ENCODE measurements at regions not wholly inside any gene's neighbourhood (a gene's known extent, or its start where the extent isn't known, plus 50 kb on each side); places are given as distances from the start of the nearest gene placed in this dataset.

DNA sequence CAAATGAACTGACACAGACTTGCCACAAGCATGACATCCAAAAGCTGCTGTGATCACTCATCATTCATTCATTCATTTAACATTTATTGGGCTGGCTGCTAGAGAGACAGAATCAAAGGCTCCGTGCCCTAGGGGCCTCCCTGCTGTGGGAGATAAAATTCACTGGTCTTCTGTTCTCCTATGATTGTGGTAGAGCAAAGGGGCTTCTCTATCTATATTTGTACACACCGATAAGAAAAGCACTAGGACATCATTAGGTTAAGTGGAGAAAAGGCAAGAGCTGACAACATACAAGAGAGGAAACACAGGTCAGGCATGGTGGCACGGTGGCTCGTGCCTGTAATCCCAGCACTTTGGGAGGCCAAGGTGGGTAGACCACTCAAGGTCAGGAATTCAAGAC is 847.0 kb downstream of the TYW1 start:
- H3K27ac ChIP-seq, result no peak overlapping the region
- no peak overlapping the region for H3K4me3 ChIP-seq
- DNase-seq, result no peak
- H3K27me3 ChIP-seq, result no peaks in the 10 kb centered on the region
- TF ChIP-seq, protein P1, sequence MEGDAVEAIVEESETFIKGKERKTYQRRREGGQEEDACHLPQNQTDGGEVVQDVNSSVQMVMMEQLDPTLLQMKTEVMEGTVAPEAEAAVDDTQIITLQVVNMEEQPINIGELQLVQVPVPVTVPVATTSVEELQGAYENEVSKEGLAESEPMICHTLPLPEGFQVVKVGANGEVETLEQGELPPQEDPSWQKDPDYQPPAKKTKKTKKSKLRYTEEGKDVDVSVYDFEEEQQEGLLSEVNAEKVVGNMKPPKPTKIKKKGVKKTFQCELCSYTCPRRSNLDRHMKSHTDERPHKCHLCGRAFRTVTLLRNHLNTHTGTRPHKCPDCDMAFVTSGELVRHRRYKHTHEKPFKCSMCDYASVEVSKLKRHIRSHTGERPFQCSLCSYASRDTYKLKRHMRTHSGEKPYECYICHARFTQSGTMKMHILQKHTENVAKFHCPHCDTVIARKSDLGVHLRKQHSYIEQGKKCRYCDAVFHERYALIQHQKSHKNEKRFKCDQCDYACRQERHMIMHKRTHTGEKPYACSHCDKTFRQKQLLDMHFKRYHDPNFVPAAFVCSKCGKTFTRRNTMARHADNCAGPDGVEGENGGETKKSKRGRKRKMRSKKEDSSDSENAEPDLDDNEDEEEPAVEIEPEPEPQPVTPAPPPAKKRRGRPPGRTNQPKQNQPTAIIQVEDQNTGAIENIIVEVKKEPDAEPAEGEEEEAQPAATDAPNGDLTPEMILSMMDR (IDR thresholded peaks at IDR 0.05), result no peak
- no peak for TF ChIP-seq POLR2A (IDR thresholded peaks at IDR 0.05)
- H3K9me3 ChIP-seq, result no peaks in the 10 kb centered on the region
- no peaks in the 10 kb centered on the region for H3K36me3 ChIP-seq
- WGBS, 2 donors, result 61 to 64% methylated on average over 3 to 4 of the region's 4 CpGs
- intact Hi-C loops (cut with DNase I), result no loop called here
- H3K4me1 ChIP-seq, result no peaks in the 10 kb centered on the region

DNA sequence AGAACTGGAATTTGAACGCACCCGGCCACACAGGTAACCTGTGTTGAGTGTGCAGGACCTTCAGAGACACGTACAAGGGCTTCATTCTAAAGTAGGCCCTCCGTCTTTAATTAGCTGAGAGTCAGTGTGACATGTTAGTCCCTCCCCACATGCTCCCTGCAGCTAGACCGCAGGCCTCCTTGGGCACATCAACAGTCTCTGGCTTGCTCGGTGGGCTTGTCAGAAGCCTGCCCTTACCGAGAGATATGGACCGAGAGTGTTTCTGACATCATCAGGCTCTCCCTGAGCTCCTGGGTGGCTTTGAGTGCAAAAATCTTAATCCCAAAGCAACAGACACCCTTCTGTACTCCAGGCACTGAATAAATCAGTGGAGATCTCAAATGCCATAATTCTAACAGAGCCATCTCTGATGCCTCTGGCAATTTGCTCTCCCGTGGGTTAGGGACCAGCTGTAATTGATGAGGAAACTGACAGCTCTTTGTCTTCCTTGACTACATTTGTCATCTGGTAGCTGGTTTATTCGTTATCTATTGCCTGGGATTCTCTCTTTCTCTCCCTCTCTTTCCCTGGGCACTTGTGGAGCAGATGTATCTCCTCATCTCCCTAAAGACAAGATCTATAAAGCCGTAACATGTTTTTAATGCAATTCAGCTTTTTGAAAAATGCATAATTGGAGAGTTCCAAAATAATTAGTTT is 850.6 kb downstream of the TYW1 start:
- no peaks in the 10 kb centered on the region for H3K9me3 ChIP-seq

DNA sequence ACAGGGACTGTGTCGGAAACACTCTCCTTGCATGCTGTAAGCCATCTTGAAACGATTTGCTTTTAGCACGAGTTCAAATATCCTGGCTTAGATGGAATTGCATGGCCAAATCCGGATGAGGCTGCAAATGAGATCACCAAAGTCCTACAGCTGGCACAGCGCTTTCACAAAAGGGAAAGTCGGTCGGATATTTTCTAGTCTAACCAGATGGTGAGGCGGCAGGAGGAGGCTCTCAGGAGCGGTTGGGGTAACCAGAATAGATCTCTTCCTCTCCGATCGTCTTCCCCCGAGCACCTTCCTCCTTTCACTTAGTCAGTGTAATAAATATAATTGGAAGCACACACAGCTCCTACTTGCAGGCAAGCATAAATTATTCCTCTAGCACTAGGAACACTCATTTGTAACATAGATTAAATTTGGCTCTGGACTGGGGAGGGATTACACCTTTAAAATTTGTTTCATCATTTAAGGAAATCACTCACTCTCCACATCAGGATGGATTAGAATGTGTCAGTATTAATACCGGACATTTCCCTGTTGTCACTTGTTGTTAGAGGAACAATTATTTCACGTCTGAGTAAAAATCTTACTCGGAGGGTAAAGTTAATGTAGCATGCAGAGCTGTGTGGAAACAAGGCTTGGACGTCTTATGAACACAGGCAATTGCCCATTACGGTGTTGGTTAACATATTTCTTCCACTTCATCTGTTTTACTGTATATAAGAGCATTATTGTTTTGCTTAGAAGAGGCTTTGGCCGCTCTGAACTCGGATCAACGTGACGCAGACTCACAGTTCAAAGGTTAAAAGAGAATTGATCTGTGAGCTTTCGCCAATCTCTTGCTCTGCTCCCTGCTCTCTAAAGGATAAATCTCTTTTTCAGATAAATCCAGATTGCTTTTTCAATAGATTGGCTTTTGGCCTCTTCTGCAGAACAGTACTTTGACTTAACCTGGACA is 857.9 kb downstream of the TYW1 start:
- no peak for DNase-seq
- WGBS, 2 donors, result 25 to 45% methylated on average over 22 of the region's 22 CpGs
- no peak overlapping the region for H3K4me3 ChIP-seq
- no peak for TF ChIP-seq POLR2A (IDR thresholded peaks at IDR 0.05)
- TF ChIP-seq, protein P1 (IDR thresholded peaks at IDR 0.05), result no peak
- H3K9me3 ChIP-seq, result no peaks in the 10 kb centered on the region
- H3K27me3 ChIP-seq, result peaks cover 0 to 13% (median 0%) of the 10 kb centered on the region in 4 donors
- no peaks in the 10 kb centered on the region for H3K36me3 ChIP-seq
- no peaks in the 10 kb centered on the region for H3K4me1 ChIP-seq
- intact Hi-C loops (cut with DNase I), result no loop called here
- H3K27ac ChIP-seq, result no peak overlapping the region

More for the DNA sequence above, 850.6 kb downstream of the TYW1 start:
- Histone ChIP-seq H3K27me3 (peaks cover 0 to 9% (median 0%) of the 10 kb centered on the region in 4 donors), H3K4me3 (no peak overlapping the region), H3K36me3 (no peaks in the 10 kb centered on the region), H3K27ac (no peak overlapping the region), H3K4me1 (no peaks in the 10 kb centered on the region)
- WGBS, 2 donors, result 60 to 68% methylated on average over 7 to 10 of the region's 11 CpGs
- TF ChIP-seq POLR2A (IDR thresholded peaks at IDR 0.05), result no peak
- TF ChIP-seq, protein P1 (IDR thresholded peaks at IDR 0.05), result no peak
- intact Hi-C loops (cut with DNase I), result no loop called here
- no peak for DNase-seq

DNA sequence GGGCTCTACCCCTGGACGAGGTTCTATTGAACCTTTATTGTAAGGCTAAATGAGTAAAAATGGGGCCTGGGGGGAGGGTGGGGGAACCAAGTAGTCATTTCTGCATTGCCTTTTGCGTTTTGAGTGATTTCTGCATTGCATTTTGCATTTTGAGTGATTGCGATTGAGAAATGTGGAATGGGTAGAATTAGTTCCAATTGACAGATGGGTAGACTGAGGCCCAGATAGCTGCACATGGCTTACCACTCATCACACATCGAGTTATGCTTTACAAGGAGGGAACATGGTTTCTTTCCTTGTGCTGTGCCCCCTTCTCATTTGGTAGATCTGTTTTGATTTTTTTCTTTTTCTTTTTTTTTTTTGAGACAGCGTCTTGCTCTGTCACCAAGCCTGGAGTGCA is 858.7 kb downstream of the TYW1 start:
- WGBS, 2 donors, result 62 to 66% methylated on average over 4 to 5 of the region's 5 CpGs

More for the DNA sequence above, 858.7 kb downstream of the TYW1 start:
- TF ChIP-seq POLR2A (IDR thresholded peaks at IDR 0.05), result no peak
- TF ChIP-seq, protein P1 (IDR thresholded peaks at IDR 0.05), result no peak
- intact Hi-C loops (cut with DNase I), result no loop called here
- H3K4me1 ChIP-seq, result no peaks in the 10 kb centered on the region
- H3K4me3 ChIP-seq, result no peak overlapping the region
- peaks cover 0 to 13% (median 0%) of the 10 kb centered on the region in 4 donors for H3K27me3 ChIP-seq
- no peaks in the 10 kb centered on the region for H3K9me3 ChIP-seq
- H3K27ac ChIP-seq, result no peak overlapping the region
- no peak for DNase-seq
- no peaks in the 10 kb centered on the region for H3K36me3 ChIP-seq
